ENCODE measurements at regions not wholly inside any gene's neighbourhood (a gene's known extent, or its start where the extent isn't known, plus 50 kb on each side); places are given as distances from the start of the nearest gene placed in this dataset.
A peak's percentile ranks its signal among the peaks of the same experiment; 100 is the strongest.

DNA sequence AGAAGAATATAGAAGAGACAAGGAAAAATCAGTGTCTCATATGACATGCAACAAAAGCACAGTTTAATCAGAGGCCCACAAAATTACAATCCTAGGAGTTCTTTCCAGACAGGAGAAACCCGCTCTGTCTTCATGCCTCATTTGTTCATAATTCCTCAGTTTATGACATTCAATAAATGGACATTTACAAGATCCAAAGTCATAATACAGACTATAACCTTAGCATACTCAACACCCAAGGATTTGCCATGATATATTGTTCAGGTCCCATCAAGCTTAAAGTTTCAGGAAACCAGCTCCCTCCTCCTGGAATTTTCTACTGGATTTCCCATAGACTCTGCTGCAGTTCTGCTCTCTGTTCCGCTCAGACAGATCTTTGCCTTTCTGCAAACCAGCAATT, 56.4 kb upstream of the POMP start:
- H2AFZ ChIP-seq (ENCODE audit: low read length), result peak overlapping the region; percentile 93
- no peaks in the 10 kb centered on the region for H3K36me3 ChIP-seq (ENCODE audit: control insufficient read depth in 2 of 4, insufficient read depth in 4 of 4, low read length in 3 of 4)
- CTCF ChIA-PET (ENCODE audit: partially characterized antibody), result interaction anchor here (1.1 kb wide), 1 partner anchor 53 kb away, joined by 4 read pairs; no protein-coding TSS in a partner anchor
- no peak overlapping the region for H4K5ac ChIP-seq (ENCODE audit: insufficient read length, low read depth, low read length)
- H3K4me1 ChIP-seq (replicated peaks in 1 of 4; ENCODE audit: control insufficient read depth in 3 of 4, insufficient read depth in 4 of 4, low read length in 3 of 4), result no peaks in the 10 kb centered on the region
- no peak overlapping the region for H3K9ac ChIP-seq (replicated peaks in 1 of 4; ENCODE audit: extremely low read depth in 1 of 4, low read depth in 3 of 4, low read length in 3 of 4)
- WGBS, 2 experiments (ENCODE audit: extremely low coverage in 1 of 2, insufficient coverage in 1 of 2, insufficient read length in 1 of 2, insufficient replicate concordance in 2 of 2, low coverage in 1 of 2, low lambda C conversion rate in 2 of 2, missing lambda C conversion rate in 1 of 2), result 89% methylated on average over 2 of the region's 2 CpGs; no CpG with 5 or more reads in 1 of the 2 experiments
- no peak overlapping the region for H2AK5ac ChIP-seq (ENCODE audit: low read depth, low read length)
- H3K79me1 ChIP-seq (ENCODE audit: low read depth, low read length), result no peaks in the 10 kb centered on the region
- no peak overlapping the region for H3K4me3 ChIP-seq (ENCODE audit: extremely low read depth in 1 of 4, insufficient read depth in 2 of 4, low read depth in 3 of 4, low read length in 4 of 4)
- no peak overlapping the region for H2BK5ac ChIP-seq (ENCODE audit: low read depth, low read length)
- H3K27me3 ChIP-seq (replicated peaks in 1 of 4; ENCODE audit: control insufficient read depth in 3 of 4, extremely low read depth in 1 of 4, insufficient read depth in 3 of 4, low read length in 3 of 4), result no peaks in the 10 kb centered on the region
- no peaks in the 10 kb centered on the region for H3K23me2 ChIP-seq (ENCODE audit: low read depth, low read length)
- POLR2A ChIA-PET (ENCODE audit: partially characterized antibody), result no interaction called here
- no peak overlapping the region for H3K27ac ChIP-seq (ENCODE audit: low read depth, low read length)
- no peak overlapping the region for H4K8ac ChIP-seq (ENCODE audit: extremely low read depth, insufficient read depth, low read length)
- no peak overlapping the region for H2BK20ac ChIP-seq (ENCODE audit: low read length)
- no peak overlapping the region for H3K23ac ChIP-seq (ENCODE audit: insufficient read length)
- H2BK15ac ChIP-seq (ENCODE audit: low read length), result no peak overlapping the region
- H3K79me2 ChIP-seq (ENCODE audit: control insufficient read depth in 1 of 2, insufficient read depth in 2 of 2, low read length in 2 of 2), result no peaks in the 10 kb centered on the region
- H3K4ac ChIP-seq (replicated peaks; ENCODE audit: insufficient read length, low read depth, low read length), result no peak overlapping the region
- FAIRE-seq, result no peak
- no peaks in the 10 kb centered on the region for H3K9me3 ChIP-seq (ENCODE audit: insufficient read depth in 2 of 2, low read depth in 1 of 2, low read length in 1 of 2)
- H3K4me2 ChIP-seq (ENCODE audit: insufficient read depth in 1 of 2, low read depth in 2 of 2, low read length in 2 of 2), result no peak overlapping the region
- H4K91ac ChIP-seq (replicated peaks; ENCODE audit: insufficient read length, low read length), result no peak overlapping the region
- DNase-seq (ENCODE audit: low read depth in 1 of 2, low spot score in 2 of 2), result no peak
- H4K20me1 ChIP-seq (replicated peaks in 1 of 2; ENCODE audit: control insufficient read depth in 1 of 2, insufficient read depth in 2 of 2, low read length in 2 of 2), result no peaks in the 10 kb centered on the region
- no peak for TF ChIP-seq CHD1 (IDR thresholded peaks at IDR 0.05; ENCODE audit: low read depth, low read length)
- no peak for TF ChIP-seq EGR1 (IDR thresholded peaks at IDR 0.05; ENCODE audit: borderline replicate concordance, low read depth, low read length)
- no peak for TF ChIP-seq TAF1 (IDR thresholded peaks at IDR 0.05; ENCODE audit: low read depth, low read length)
- TF ChIP-seq BCL11A (IDR thresholded peaks at IDR 0.05; ENCODE audit: low read depth in 2 of 2, low read length in 2 of 2), result no peak
- TF ChIP-seq KDM5A (IDR thresholded peaks at IDR 0.05; ENCODE audit: low read length), result no peak
- no peak for TF ChIP-seq POU5F1 (IDR thresholded peaks at IDR 0.05; ENCODE audit: low read depth, low read length)
- TF ChIP-seq CTBP2 (IDR thresholded peaks at IDR 0.05; ENCODE audit: borderline replicate concordance, insufficient read depth, insufficient read length, low read length), result no peak
- no peak for TF ChIP-seq TCF12 (IDR thresholded peaks at IDR 0.05; ENCODE audit: low read depth, low read length)
- no peak for TF ChIP-seq JUN (IDR thresholded peaks at IDR 0.05; ENCODE audit: low read depth, low read length)
- TF ChIP-seq BRCA1 (IDR thresholded peaks at IDR 0.05; ENCODE audit: low read depth, low read length), result no peak
- no peak for TF ChIP-seq ASH2L (IDR thresholded peaks at IDR 0.05; ENCODE audit: low read length)
- TF ChIP-seq RNF2 (IDR thresholded peaks at IDR 0.05; ENCODE audit: borderline replicate concordance, low read depth, low read length, missing control alignments, poor library complexity, severe bottlenecking), result no peak
- TF ChIP-seq FOSL1 (IDR thresholded peaks at IDR 0.05; ENCODE audit: insufficient read depth, low read depth, low read length), result no peak
- no peak for TF ChIP-seq KDM1A (IDR thresholded peaks at IDR 0.05; ENCODE audit: borderline replicate concordance, low read length)
- TF ChIP-seq CEBPB (IDR thresholded peaks at IDR 0.05; ENCODE audit: low read depth, low read length), result no peak
- no peak overlapping the region for H2BK12ac ChIP-seq (ENCODE audit: low read depth, low read length)
- no peak overlapping the region for H3K14ac ChIP-seq (ENCODE audit: insufficient read length)
- H2BK120ac ChIP-seq (replicated peaks; ENCODE audit: low read depth, low read length), result no peak overlapping the region
- H3K56ac ChIP-seq (replicated peaks; ENCODE audit: insufficient read length, low read depth, low read length), result no peak overlapping the region
- no peak overlapping the region for H3K18ac ChIP-seq (ENCODE audit: extremely low read depth, low read length)
